GM18517 (cell line): ENCODE measurements at regions not wholly inside any gene's neighbourhood (a gene's known extent, or its start where the extent isn't known, plus 50 kb on each side); places are given as distances from the start of the nearest gene placed in this dataset.
"Not testable (repeated sequence)": the region's sequence is repeated elsewhere in the genome, so short reads cannot be mapped to it uniquely, and the experiment has no call there.

Source experiments
- ATAC-seq: cut with Tn5 transposase; IDR thresholded peaks from one replicate; pipeline ENCODE4 v1.9.1; 2021; ENCODE audit warnings: mild to moderate bottlenecking, moderate library complexity; ENCODE audit not compliant: unreplicated experiment

GRCh38 chr1:59185163-59185860 is 111.6 kb upstream of the FGGY start:
- no peak for ATAC-seq

- no peak for ATAC-seq
Measured at GRCh38 chr1:59186656-59187055, 110.2 kb upstream of the FGGY start.

- no peak for ATAC-seq
Measured at GRCh38 chr1:59188413-59189213, 108.3 kb upstream of the FGGY start.

- no peak for ATAC-seq
Measured at GRCh38 chr1:59193443-59194093, 103.3 kb upstream of the FGGY start.

GRCh38 chr1:59194621-59195020 is 102.3 kb upstream of the FGGY start:
- ATAC-seq = no peak

- no peak for ATAC-seq
Measured at GRCh38 chr1:59195151-59195550, 101.7 kb upstream of the FGGY start.

GRCh38 chr1:59198564-59198963 is 98.3 kb upstream of the FGGY start:
- no peak for ATAC-seq

- ATAC-seq = no peak
Measured at GRCh38 chr1:59199147-59199546, 97.7 kb upstream of the FGGY start.

GRCh38 chr1:59199719-59200376 is 97.0 kb upstream of the FGGY start:
- ATAC-seq = no peak

- ATAC-seq = no peak
Measured at GRCh38 chr1:59201341-59201740, 95.6 kb upstream of the FGGY start.

- no peak for ATAC-seq
Measured at GRCh38 chr1:59202455-59202854, 94.4 kb upstream of the FGGY start.

GRCh38 chr1:59204001-59204400 is 92.9 kb upstream of the FGGY start:
- ATAC-seq = no peak

- not testable (repeated sequence) for ATAC-seq
Measured at GRCh38 chr1:59206616-59207015, 90.3 kb upstream of the FGGY start.

- not testable (repeated sequence) for ATAC-seq
Measured at GRCh38 chr1:59210430-59210829, 86.5 kb upstream of the FGGY start.

GRCh38 chr1:59212706-59213105 is 84.2 kb upstream of the FGGY start:
- ATAC-seq = no peak

- ATAC-seq = no peak
Measured at GRCh38 chr1:59214248-59215208, 82.4 kb upstream of the FGGY start.

- ATAC-seq = no peak
Measured at GRCh38 chr1:59215766-59216291, 81.1 kb upstream of the FGGY start.

- not testable (repeated sequence) for ATAC-seq
Measured at GRCh38 chr1:59217439-59217838, 79.5 kb upstream of the FGGY start.

GRCh38 chr1:59218521-59219236 is 78.2 kb upstream of the FGGY start:
- no peak for ATAC-seq
